ENCODE measurements at regions not wholly inside any gene's neighbourhood (a gene's known extent, or its start where the extent isn't known, plus 50 kb on each side); places are given as distances from the start of the nearest gene placed in this dataset.

DNA sequence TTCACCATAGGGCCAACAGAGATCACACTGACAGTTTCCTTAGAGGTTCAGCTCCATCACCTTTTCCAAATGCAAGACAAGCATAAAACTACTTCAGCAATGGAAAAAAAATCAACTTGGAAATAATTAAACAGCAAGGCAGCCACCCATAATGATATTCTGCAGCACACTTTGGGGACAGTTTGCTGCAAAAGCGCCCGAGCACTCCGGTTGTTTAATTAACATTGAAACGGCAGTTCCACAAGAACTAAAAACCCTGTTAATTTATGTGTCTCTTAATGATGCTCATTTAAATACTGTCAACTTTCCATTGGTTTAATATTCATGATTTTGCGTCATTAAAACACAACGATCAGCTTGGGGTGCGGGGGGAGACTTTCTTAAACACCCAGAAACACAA, 153.2 kb downstream of the ELAVL4 start:
- Histone ChIP-seq H3K9me3 (ENCODE audit: control insufficient read depth, insufficient read depth, low read length) (no peaks in the 10 kb centered on the region), H3K79me2 (ENCODE audit: control insufficient read depth, low read length) (no peaks in the 10 kb centered on the region), H3K4me2 (ENCODE audit: low read length) (no peak overlapping the region), H3K4me3 (ENCODE audit: low read length) (no peak overlapping the region), H3K4me1 (ENCODE audit: control insufficient read depth, low read length) (no peaks in the 10 kb centered on the region), H3F3A (ENCODE audit: control insufficient read depth, insufficient read depth) (no peaks in the 10 kb centered on the region), H3K36me3 (ENCODE audit: control insufficient read depth, low read length) (no peaks in the 10 kb centered on the region), H3K27ac (ENCODE audit: low read depth, low read length) (no peak overlapping the region), H4K20me1 (ENCODE audit: control insufficient read depth, insufficient read depth, low read depth, low read length) (no peaks in the 10 kb centered on the region), H3K27me3 (ENCODE audit: control insufficient read depth, low read length) (no peaks in the 10 kb centered on the region), H3K9me2 (replicated peaks; ENCODE audit: control insufficient read depth, low read length) (no peaks in the 10 kb centered on the region)
- TF ChIP-seq, protein P1, sequence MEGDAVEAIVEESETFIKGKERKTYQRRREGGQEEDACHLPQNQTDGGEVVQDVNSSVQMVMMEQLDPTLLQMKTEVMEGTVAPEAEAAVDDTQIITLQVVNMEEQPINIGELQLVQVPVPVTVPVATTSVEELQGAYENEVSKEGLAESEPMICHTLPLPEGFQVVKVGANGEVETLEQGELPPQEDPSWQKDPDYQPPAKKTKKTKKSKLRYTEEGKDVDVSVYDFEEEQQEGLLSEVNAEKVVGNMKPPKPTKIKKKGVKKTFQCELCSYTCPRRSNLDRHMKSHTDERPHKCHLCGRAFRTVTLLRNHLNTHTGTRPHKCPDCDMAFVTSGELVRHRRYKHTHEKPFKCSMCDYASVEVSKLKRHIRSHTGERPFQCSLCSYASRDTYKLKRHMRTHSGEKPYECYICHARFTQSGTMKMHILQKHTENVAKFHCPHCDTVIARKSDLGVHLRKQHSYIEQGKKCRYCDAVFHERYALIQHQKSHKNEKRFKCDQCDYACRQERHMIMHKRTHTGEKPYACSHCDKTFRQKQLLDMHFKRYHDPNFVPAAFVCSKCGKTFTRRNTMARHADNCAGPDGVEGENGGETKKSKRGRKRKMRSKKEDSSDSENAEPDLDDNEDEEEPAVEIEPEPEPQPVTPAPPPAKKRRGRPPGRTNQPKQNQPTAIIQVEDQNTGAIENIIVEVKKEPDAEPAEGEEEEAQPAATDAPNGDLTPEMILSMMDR (IDR thresholded peaks at IDR 0.05; ENCODE audit: low read depth, low read length, poor library complexity, severe bottlenecking) = no peak
- TF ChIP-seq EZH2phosphoT487 (IDR thresholded peaks at IDR 0.05; ENCODE audit: borderline replicate concordance, low read length) = no peak

DNA sequence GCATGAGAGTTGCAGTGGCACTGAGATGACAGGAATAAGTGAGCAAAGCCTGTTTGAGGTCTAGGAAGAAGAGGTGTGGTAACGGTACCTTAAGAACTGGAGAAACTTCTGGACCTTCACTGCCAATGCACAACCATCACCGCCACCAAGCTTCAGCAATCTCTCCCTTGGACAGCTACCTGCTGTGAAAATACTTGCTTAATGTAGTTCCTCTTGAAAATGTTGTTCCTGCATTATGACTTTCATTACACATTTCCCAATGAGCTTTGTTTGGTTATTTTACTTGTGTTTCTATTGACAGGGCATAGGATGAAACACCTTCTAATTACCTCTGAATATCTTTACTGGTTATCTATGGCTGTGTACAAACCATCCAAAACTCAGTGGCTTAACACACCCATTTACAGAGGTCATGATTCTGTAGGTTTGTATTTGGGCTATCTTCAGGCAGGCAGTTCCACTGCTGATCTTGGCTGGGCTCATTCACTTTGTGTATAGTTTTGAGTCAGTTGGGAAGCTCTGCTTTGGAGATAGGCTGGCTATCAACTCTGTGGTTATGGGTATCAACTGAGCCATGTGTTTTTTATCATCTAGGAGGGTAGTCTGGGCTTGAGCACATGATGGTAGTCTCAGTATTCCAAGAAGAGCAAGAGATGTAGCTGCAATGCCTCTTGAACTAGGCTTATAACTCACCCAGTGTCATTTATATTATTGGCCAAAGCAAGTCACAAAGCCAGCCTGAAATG, 149.4 kb downstream of the ELAVL4 start:
- H4K20me1 ChIP-seq (ENCODE audit: control insufficient read depth, insufficient read depth, low read depth, low read length) = no peaks in the 10 kb centered on the region

DNA sequence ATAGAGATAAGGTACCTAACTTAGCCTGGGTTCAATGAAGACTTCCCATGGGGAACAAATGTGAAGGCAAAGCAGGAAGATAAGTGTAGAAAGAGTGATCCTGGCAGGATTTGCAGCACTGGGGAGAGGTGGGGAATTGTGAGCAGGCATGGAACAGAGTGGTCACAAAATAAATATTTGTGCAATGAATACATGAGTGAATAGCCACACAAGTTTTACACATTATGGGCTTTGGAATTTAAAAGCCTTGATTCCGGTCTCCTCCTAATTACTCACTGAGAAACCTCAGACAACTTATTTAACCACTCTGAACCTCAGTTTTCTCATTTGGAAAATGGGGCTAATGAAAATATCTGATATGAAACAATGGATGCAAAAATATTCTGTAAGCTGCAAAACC, 148.3 kb downstream of the ELAVL4 start:
- H3K27me3 ChIP-seq (ENCODE audit: control insufficient read depth, low read length) = no peaks in the 10 kb centered on the region
- H3K9me3 ChIP-seq (ENCODE audit: control insufficient read depth, insufficient read depth, low read length) = no peaks in the 10 kb centered on the region
- no peaks in the 10 kb centered on the region for H3K36me3 ChIP-seq (ENCODE audit: control insufficient read depth, low read length)
- H3K27ac ChIP-seq (ENCODE audit: low read depth, low read length) = no peak overlapping the region
- peaks cover 26% of the 10 kb centered on the region for H3K4me1 ChIP-seq (ENCODE audit: control insufficient read depth, low read length)
- no peak for TF ChIP-seq EZH2phosphoT487 (IDR thresholded peaks at IDR 0.05; ENCODE audit: borderline replicate concordance, low read length)
- TF ChIP-seq, protein P1 (IDR thresholded peaks at IDR 0.05; ENCODE audit: low read depth, low read length, poor library complexity, severe bottlenecking) = no peak
- H3K4me3 ChIP-seq (ENCODE audit: low read length) = no peak overlapping the region
- no peaks in the 10 kb centered on the region for H3K79me2 ChIP-seq (ENCODE audit: control insufficient read depth, low read length)
- H3F3A ChIP-seq (ENCODE audit: control insufficient read depth, insufficient read depth) = no peaks in the 10 kb centered on the region
- H3K4me2 ChIP-seq (ENCODE audit: low read length) = no peak overlapping the region
- no peaks in the 10 kb centered on the region for H3K9me2 ChIP-seq (replicated peaks; ENCODE audit: control insufficient read depth, low read length)
- H4K20me1 ChIP-seq (ENCODE audit: control insufficient read depth, insufficient read depth, low read depth, low read length) = no peaks in the 10 kb centered on the region

More for the DNA sequence above, 149.4 kb downstream of the ELAVL4 start:
- Histone ChIP-seq H3K79me2 (ENCODE audit: control insufficient read depth, low read length) (no peaks in the 10 kb centered on the region), H3K4me2 (ENCODE audit: low read length) (no peak overlapping the region), H3K4me1 (ENCODE audit: control insufficient read depth, low read length) (peaks cover 15% of the 10 kb centered on the region), H3K27me3 (ENCODE audit: control insufficient read depth, low read length) (no peaks in the 10 kb centered on the region), H3K4me3 (ENCODE audit: low read length) (no peak overlapping the region), H3F3A (ENCODE audit: control insufficient read depth, insufficient read depth) (no peaks in the 10 kb centered on the region), H3K9me2 (replicated peaks; ENCODE audit: control insufficient read depth, low read length) (no peaks in the 10 kb centered on the region), H3K36me3 (ENCODE audit: control insufficient read depth, low read length) (no peaks in the 10 kb centered on the region), H3K9me3 (ENCODE audit: control insufficient read depth, insufficient read depth, low read length) (no peaks in the 10 kb centered on the region), H3K27ac (ENCODE audit: low read depth, low read length) (no peak overlapping the region)
- TF ChIP-seq, protein P1 (IDR thresholded peaks at IDR 0.05; ENCODE audit: low read depth, low read length, poor library complexity, severe bottlenecking) = no peak
- no peak for TF ChIP-seq EZH2phosphoT487 (IDR thresholded peaks at IDR 0.05; ENCODE audit: borderline replicate concordance, low read length)

All from DOHH2 (cell line).